ENCODE measurements at regions not wholly inside any gene's neighbourhood (a gene's known extent, or its start where the extent isn't known, plus 50 kb on each side); places are given as distances from the start of the nearest gene placed in this dataset.

GRCh38 chr3:26343647-26344046, 278.9 kb upstream of the LRRC3B start:
- H3K36me3 ChIP-seq (ENCODE audit: control insufficient read depth, insufficient read depth, low read length) = no peaks in the 10 kb centered on the region
- H3K79me2 ChIP-seq (ENCODE audit: control insufficient read depth, insufficient read depth, low read length) = no peaks in the 10 kb centered on the region
- no peak overlapping the region for H3K27ac ChIP-seq (ENCODE audit: insufficient read depth, low read length)
- TF ChIP-seq EZH2 (IDR thresholded peaks at IDR 0.05; ENCODE audit: low read length, missing control alignments) = no peak
- TF ChIP-seq CTCF (conservative IDR thresholded peaks at IDR 0.05 in 1 of 2, IDR thresholded peaks at IDR 0.05 in 1 of 2; ENCODE audit: low read depth in 1 of 2, low read length in 2 of 2) = no peak
- no peaks in the 10 kb centered on the region for H3K27me3 ChIP-seq (ENCODE audit: control insufficient read depth, insufficient read depth, low read length)
- H2AFZ ChIP-seq (ENCODE audit: low read length) = no peak overlapping the region
- H4K20me1 ChIP-seq (ENCODE audit: control insufficient read depth, extremely low read depth, insufficient read depth, low read length) = no peaks in the 10 kb centered on the region
- H3K9me3 ChIP-seq (ENCODE audit: control insufficient read depth, insufficient read depth, low read depth, low read length) = no peaks in the 10 kb centered on the region
- DNase-seq (ENCODE audit: low read depth in 2 of 2) = no peak
- H3K4me2 ChIP-seq (ENCODE audit: extremely low read depth, insufficient read depth, low read length) = no peak overlapping the region
- no peak overlapping the region for H3K4me3 ChIP-seq (replicated peaks in 1 of 4; ENCODE audit: control extremely low read depth in 1 of 4, insufficient read depth in 1 of 4, low read depth in 3 of 4, low read length in 4 of 4)
- H3K4me1 ChIP-seq (ENCODE audit: control insufficient read depth, extremely low read depth, insufficient read depth, low read length) = no peaks in the 10 kb centered on the region
- H3K9ac ChIP-seq (ENCODE audit: insufficient read depth, low read length) = no peak overlapping the region

GRCh38 chr3:26345613-26346012, 277.0 kb upstream of the LRRC3B start:
- Histone ChIP-seq H3K79me2 (ENCODE audit: control insufficient read depth, insufficient read depth, low read length) (no peaks in the 10 kb centered on the region), H2AFZ (ENCODE audit: low read length) (no peak overlapping the region), H3K27ac (ENCODE audit: insufficient read depth, low read length) (no peak overlapping the region), H3K4me3 (replicated peaks in 1 of 4; ENCODE audit: control extremely low read depth in 1 of 4, insufficient read depth in 1 of 4, low read depth in 3 of 4, low read length in 4 of 4) (no peak overlapping the region), H3K9me3 (ENCODE audit: control insufficient read depth, insufficient read depth, low read depth, low read length) (no peaks in the 10 kb centered on the region), H3K4me1 (ENCODE audit: control insufficient read depth, extremely low read depth, insufficient read depth, low read length) (no peaks in the 10 kb centered on the region), H4K20me1 (ENCODE audit: control insufficient read depth, extremely low read depth, insufficient read depth, low read length) (no peaks in the 10 kb centered on the region), H3K27me3 (ENCODE audit: control insufficient read depth, insufficient read depth, low read length) (no peaks in the 10 kb centered on the region), H3K36me3 (ENCODE audit: control insufficient read depth, insufficient read depth, low read length) (no peaks in the 10 kb centered on the region), H3K9ac (ENCODE audit: insufficient read depth, low read length) (no peak overlapping the region), H3K4me2 (ENCODE audit: extremely low read depth, insufficient read depth, low read length) (no peak overlapping the region)
- no peak for DNase-seq (ENCODE audit: low read depth in 2 of 2)
- TF ChIP-seq CTCF (conservative IDR thresholded peaks at IDR 0.05 in 1 of 2, IDR thresholded peaks at IDR 0.05 in 1 of 2; ENCODE audit: low read depth in 1 of 2, low read length in 2 of 2) (no peak), EZH2 (IDR thresholded peaks at IDR 0.05; ENCODE audit: low read length, missing control alignments) (no peak)

- H3K9me3 ChIP-seq (ENCODE audit: control insufficient read depth, insufficient read depth, low read depth, low read length) = no peaks in the 10 kb centered on the region
- H3K36me3 ChIP-seq (ENCODE audit: control insufficient read depth, insufficient read depth, low read length) = no peaks in the 10 kb centered on the region
- H3K27me3 ChIP-seq (ENCODE audit: control insufficient read depth, insufficient read depth, low read length) = no peaks in the 10 kb centered on the region
- no peak overlapping the region for H3K4me2 ChIP-seq (ENCODE audit: extremely low read depth, insufficient read depth, low read length)
- no peak overlapping the region for H3K4me3 ChIP-seq (replicated peaks in 1 of 4; ENCODE audit: control extremely low read depth in 1 of 4, insufficient read depth in 1 of 4, low read depth in 3 of 4, low read length in 4 of 4)
- no peak overlapping the region for H2AFZ ChIP-seq (ENCODE audit: low read length)
- no peak for DNase-seq (ENCODE audit: low read depth in 2 of 2)
- H3K9ac ChIP-seq (ENCODE audit: insufficient read depth, low read length) = no peak overlapping the region
- TF ChIP-seq EZH2 (IDR thresholded peaks at IDR 0.05; ENCODE audit: low read length, missing control alignments) (no peak), CTCF (conservative IDR thresholded peaks at IDR 0.05 in 1 of 2, IDR thresholded peaks at IDR 0.05 in 1 of 2; ENCODE audit: low read depth in 1 of 2, low read length in 2 of 2) (no peak)
- no peak overlapping the region for H3K27ac ChIP-seq (ENCODE audit: insufficient read depth, low read length)
- H4K20me1 ChIP-seq (ENCODE audit: control insufficient read depth, extremely low read depth, insufficient read depth, low read length) = no peaks in the 10 kb centered on the region
- H3K4me1 ChIP-seq (ENCODE audit: control insufficient read depth, extremely low read depth, insufficient read depth, low read length) = no peaks in the 10 kb centered on the region
- no peaks in the 10 kb centered on the region for H3K79me2 ChIP-seq (ENCODE audit: control insufficient read depth, insufficient read depth, low read length)
These were observed 276.1 kb upstream of the LRRC3B start for GRCh38 chr3:26346497-26346896.
